Panc1 (cell line): ENCODE measurements at regions not wholly inside any gene's neighbourhood (a gene's known extent, or its start where the extent isn't known, plus 50 kb on each side); places are given as distances from the start of the nearest gene placed in this dataset.

Source experiments
- ATAC-seq: fragments of 200-7000 bp; cut with Tn5 transposase; 2 replicates; pipeline ENCODE4 v1.9.1; 2020; ENCODE audit warnings: mild to moderate bottlenecking, moderate library complexity
- BruUV-seq: library from RNA; stranded (reverse); fragments of 400-500 nt; replicated peaks from 2 replicates; lab custom pipeline; 2021; lab: Mats Ljungman, UMichigan
- CTCF ChIA-PET: fragments of 300-600 bp; sonication (Branson Sonifier 250); formaldehyde crosslinking; loops from one replicate; lab custom pipeline; 2022; ENCODE audit warnings: antibody characterized with exemption; lab: Charles Lee
- POLR2A ChIA-PET: fragments of 300-600 bp; sonication (Branson Sonifier 250); formaldehyde crosslinking; loops from one replicate; lab custom pipeline; 2022; ENCODE audit warnings: antibody characterized with exemption; lab: Charles Lee
- DNase-seq: peaks from one replicate; pipeline ENCODE4 v3.0.0-alpha.2; 2010; ENCODE audit warnings: low read depth, low spot score
- H3K27ac ChIP-seq: 2 replicates; pipeline ENCODE4 v1.5.1; 2011; ENCODE audit warnings: mild to moderate bottlenecking, low read length, inconsistent platforms
- H3K27me3 ChIP-seq: fragments of 200-500 bp; sonication (Bioruptor generic); 2 replicates; pipeline ENCODE4 v1.6.0; 2014; ENCODE audit warnings: low read length, inconsistent platforms; ENCODE audit not compliant: control insufficient read depth, insufficient read depth
- H3K36me3 ChIP-seq: fragments of 200-500 bp; sonication (Bioruptor generic); 2 replicates; pipeline ENCODE4 v1.5.1; 2014; ENCODE audit warnings: inconsistent platforms, mild to moderate bottlenecking, low read length, moderate library complexity; ENCODE audit not compliant: control insufficient read depth, insufficient read depth
- H3K4me1 ChIP-seq: 2 replicates; pipeline ENCODE4 v1.5.1; 2011; ENCODE audit warnings: inconsistent platforms, mild to moderate bottlenecking, low read length, moderate library complexity; ENCODE audit not compliant: control insufficient read depth, insufficient read depth
- H3K4me3 ChIP-seq, 2 experiments: 2 replicates each; pipeline ENCODE4 v1.5.1; 2011 to 2012; ENCODE audit warnings: low read depth in 2 of 2, low read length in 2 of 2, mild to moderate bottlenecking in 2 of 2, inconsistent platforms in 1 of 2, moderate library complexity in 1 of 2
- H3K9me3 ChIP-seq: fragments of 200-500 bp; sonication (Bioruptor generic); 2 replicates; pipeline ENCODE4 v1.5.1; 2014; ENCODE audit warnings: low read depth, mild to moderate bottlenecking, inconsistent platforms, low read length, moderate library complexity; ENCODE audit not compliant: control insufficient read depth, insufficient read depth
- POLR2AphosphoS5 ChIP-seq: IDR thresholded peaks from 2 replicates; pipeline ENCODE4 v1.6.1; 2012; ENCODE audit warnings: mild to moderate bottlenecking, low read depth, low read length, moderate library complexity
- SIN3A ChIP-seq: IDR thresholded peaks from 2 replicates; pipeline ENCODE4 v1.6.1; 2012; ENCODE audit warnings: low read depth, mild to moderate bottlenecking, low read length, moderate library complexity, borderline replicate concordance; ENCODE audit not compliant: insufficient read depth
- TCF7L2 ChIP-seq: IDR thresholded peaks from 2 replicates; pipeline ENCODE4 v1.6.1; 2011; ENCODE audit warnings: mild to moderate bottlenecking, low read depth, low read length, inconsistent platforms
- in situ Hi-C: cut with HindIII; loops from 2 replicates; pipeline ENCODE4 v1.10.0; 2016; ENCODE audit warnings: low sequenced_read_pairs, low pct_unique_long_range_greater_than_20kb
- intact Hi-C: fragments of 100-400 bp; cut with micrococcal nuclease; formaldehyde crosslinking; loops from one replicate; pipeline ENCODE4 v1.10.0; 2022; ENCODE audit not compliant: unreplicated experiment
- TF ChIP-seq, protein P1 (sequence below): fragments of 450-650 bp; IDR thresholded peaks from 2 replicates; pipeline ENCODE4 v1.5.1; 2017; ENCODE audit warnings: mild to moderate bottlenecking
- TF ChIP-seq, protein P2 (sequence below), 2 experiments: IDR thresholded peaks; 2 replicates each; pipeline ENCODE4 v1.6.1; 2011 to 2012; ENCODE audit warnings: low read depth in 2 of 2, control low read depth in 1 of 2, low read length in 1 of 2, mild to moderate bottlenecking in 1 of 2, moderate library complexity in 1 of 2; ENCODE audit not compliant: insufficient read depth in 1 of 2

DNA sequence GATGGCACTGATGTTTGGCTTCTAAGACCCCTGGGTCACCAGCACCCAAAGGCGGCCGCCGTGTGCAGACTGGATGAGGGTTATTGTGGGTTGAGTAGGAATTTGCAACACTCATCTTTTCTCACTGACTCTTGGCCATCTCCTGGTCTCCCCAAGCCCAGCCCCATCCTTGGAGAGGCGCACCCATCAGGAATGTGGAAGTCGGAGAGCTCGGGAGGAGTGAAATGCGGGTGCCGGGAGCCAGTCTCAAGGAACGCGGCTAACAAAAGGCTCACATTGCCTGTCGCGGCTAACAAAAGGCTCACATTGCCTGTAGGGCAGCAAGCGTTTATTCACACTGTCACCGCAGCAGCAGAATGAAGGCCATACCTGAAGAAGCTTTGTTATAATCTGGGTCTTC lies 248.6 kb downstream of the FOXL1 start:
- intact Hi-C loops (no loop called here), in situ Hi-C loops (no loop called here)
- ChIA-PET POLR2A (no interaction called here), CTCF (no interaction called here)
- ATAC-seq: no peak
- Histone ChIP-seq H3K4me3 (no peak overlapping the region), H3K36me3 (no peaks in the 10 kb centered on the region), H3K9me3 (no peaks in the 10 kb centered on the region), H3K27me3 (no peaks in the 10 kb centered on the region), H3K4me1 (peaks cover 30% of the 10 kb centered on the region), H3K27ac (no peak overlapping the region; the same call in 1 of the 2 replicates)
- DNase-seq: no peak
- no TSS peak for BruUV-seq
- TF ChIP-seq, protein P1, sequence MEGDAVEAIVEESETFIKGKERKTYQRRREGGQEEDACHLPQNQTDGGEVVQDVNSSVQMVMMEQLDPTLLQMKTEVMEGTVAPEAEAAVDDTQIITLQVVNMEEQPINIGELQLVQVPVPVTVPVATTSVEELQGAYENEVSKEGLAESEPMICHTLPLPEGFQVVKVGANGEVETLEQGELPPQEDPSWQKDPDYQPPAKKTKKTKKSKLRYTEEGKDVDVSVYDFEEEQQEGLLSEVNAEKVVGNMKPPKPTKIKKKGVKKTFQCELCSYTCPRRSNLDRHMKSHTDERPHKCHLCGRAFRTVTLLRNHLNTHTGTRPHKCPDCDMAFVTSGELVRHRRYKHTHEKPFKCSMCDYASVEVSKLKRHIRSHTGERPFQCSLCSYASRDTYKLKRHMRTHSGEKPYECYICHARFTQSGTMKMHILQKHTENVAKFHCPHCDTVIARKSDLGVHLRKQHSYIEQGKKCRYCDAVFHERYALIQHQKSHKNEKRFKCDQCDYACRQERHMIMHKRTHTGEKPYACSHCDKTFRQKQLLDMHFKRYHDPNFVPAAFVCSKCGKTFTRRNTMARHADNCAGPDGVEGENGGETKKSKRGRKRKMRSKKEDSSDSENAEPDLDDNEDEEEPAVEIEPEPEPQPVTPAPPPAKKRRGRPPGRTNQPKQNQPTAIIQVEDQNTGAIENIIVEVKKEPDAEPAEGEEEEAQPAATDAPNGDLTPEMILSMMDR: no peak
- TF ChIP-seq SIN3A (no peak), POLR2AphosphoS5 (no peak), TCF7L2 (no peak)
- TF ChIP-seq, protein P2, sequence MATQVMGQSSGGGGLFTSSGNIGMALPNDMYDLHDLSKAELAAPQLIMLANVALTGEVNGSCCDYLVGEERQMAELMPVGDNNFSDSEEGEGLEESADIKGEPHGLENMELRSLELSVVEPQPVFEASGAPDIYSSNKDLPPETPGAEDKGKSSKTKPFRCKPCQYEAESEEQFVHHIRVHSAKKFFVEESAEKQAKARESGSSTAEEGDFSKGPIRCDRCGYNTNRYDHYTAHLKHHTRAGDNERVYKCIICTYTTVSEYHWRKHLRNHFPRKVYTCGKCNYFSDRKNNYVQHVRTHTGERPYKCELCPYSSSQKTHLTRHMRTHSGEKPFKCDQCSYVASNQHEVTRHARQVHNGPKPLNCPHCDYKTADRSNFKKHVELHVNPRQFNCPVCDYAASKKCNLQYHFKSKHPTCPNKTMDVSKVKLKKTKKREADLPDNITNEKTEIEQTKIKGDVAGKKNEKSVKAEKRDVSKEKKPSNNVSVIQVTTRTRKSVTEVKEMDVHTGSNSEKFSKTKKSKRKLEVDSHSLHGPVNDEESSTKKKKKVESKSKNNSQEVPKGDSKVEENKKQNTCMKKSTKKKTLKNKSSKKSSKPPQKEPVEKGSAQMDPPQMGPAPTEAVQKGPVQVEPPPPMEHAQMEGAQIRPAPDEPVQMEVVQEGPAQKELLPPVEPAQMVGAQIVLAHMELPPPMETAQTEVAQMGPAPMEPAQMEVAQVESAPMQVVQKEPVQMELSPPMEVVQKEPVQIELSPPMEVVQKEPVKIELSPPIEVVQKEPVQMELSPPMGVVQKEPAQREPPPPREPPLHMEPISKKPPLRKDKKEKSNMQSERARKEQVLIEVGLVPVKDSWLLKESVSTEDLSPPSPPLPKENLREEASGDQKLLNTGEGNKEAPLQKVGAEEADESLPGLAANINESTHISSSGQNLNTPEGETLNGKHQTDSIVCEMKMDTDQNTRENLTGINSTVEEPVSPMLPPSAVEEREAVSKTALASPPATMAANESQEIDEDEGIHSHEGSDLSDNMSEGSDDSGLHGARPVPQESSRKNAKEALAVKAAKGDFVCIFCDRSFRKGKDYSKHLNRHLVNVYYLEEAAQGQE (IDR thresholded peaks at IDR 0.05; ENCODE audit: insufficient read depth in 1 of 2, low read depth in 2 of 2, low read length in 1 of 2): no peak

DNA sequence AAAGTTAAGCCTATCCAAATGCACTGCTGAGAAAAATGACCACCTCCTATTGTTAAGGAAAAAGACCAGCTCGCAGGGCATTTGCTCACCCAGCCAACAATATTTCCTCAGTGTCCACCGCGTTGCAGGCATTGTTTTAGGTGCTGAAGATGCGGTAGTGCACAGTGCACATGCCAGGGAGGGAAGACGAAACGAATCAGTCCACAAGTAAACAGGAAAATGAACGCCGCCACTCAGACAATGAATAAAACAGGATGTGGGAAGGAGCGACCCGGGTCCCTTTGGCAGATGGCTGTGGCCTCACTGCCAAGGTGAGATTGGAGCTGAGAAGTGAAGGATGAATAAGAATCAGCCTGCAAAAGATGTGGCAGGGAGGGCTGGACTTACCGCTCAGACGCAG lies 249.2 kb downstream of the FOXL1 start:
- in situ Hi-C loops (no loop called here), intact Hi-C loops (no loop called here)
- Histone ChIP-seq H3K4me1 (peaks cover 24% of the 10 kb centered on the region), H3K4me3 (no peak overlapping the region), H3K27ac (peak overlapping the region; percentile 17; the same call in 1 of the 2 replicates), H3K9me3 (no peaks in the 10 kb centered on the region), H3K36me3 (no peaks in the 10 kb centered on the region), H3K27me3 (no peaks in the 10 kb centered on the region)
- CTCF ChIA-PET: no interaction called here
- no peak for ATAC-seq
- TF ChIP-seq SIN3A: no peak
- TF ChIP-seq POLR2AphosphoS5: no peak
- TF ChIP-seq, protein P1: no peak
- TF ChIP-seq, protein P2 (IDR thresholded peaks at IDR 0.05; ENCODE audit: insufficient read depth in 1 of 2, low read depth in 2 of 2, low read length in 1 of 2): no peak
- TF ChIP-seq TCF7L2: no peak
- POLR2A ChIA-PET: no interaction called here
- BruUV-seq: no TSS peak
- DNase-seq: no peak
